Suppressor macrophage treated with lipopolysaccharide for 1 hour (primary cell): ENCODE measurements at regions not wholly inside any gene's neighbourhood (a gene's known extent, or its start where the extent isn't known, plus 50 kb on each side); places are given as distances from the start of the nearest gene placed in this dataset.

Experiments used
- DNase-seq, 3 donors: peaks; one replicate each; pipeline ENCODE4 v3.0.0-alpha.2; 2020 to 2022

- peak; percentile 29 to 60 (median 36) for DNase-seq
Observed at GRCh38 chr3:182710557-182711157, 82.6 kb upstream of the ATP11B start.

- no peak for DNase-seq
Observed at GRCh38 chr3:182711261-182711683, 82.0 kb upstream of the ATP11B start.

- DNase-seq, result no peak
Observed at GRCh38 chr3:182711853-182712252, 81.5 kb upstream of the ATP11B start.

GRCh38 chr3:182713111-182713510 is 80.2 kb upstream of the ATP11B start:
- no peak for DNase-seq

GRCh38 chr3:182713743-182714517 is 79.4 kb upstream of the ATP11B start:
- peak; percentile 56 to 83 (median 75) for DNase-seq

GRCh38 chr3:182715006-182715405 is 78.3 kb upstream of the ATP11B start:
- DNase-seq, result no peak

- DNase-seq, result no peak
Observed at GRCh38 chr3:182716114-182716688, 77.1 kb upstream of the ATP11B start.

GRCh38 chr3:182717216-182717615 is 76.1 kb upstream of the ATP11B start:
- no peak for DNase-seq

GRCh38 chr3:182722907-182723306 is 70.4 kb upstream of the ATP11B start:
- DNase-seq, result no peak

- no peak for DNase-seq
Observed at GRCh38 chr3:182723596-182723995, 69.7 kb upstream of the ATP11B start.

- DNase-seq, result no peak
Observed at GRCh38 chr3:182725372-182726251, 67.7 kb upstream of the ATP11B start.

- no peak for DNase-seq
Observed at GRCh38 chr3:182726258-182727142, 66.8 kb upstream of the ATP11B start.

GRCh38 chr3:182728238-182728637 is 65.1 kb upstream of the ATP11B start:
- no peak for DNase-seq

GRCh38 chr3:182729903-182730674 is 63.2 kb upstream of the ATP11B start:
- DNase-seq, result peak in 1 of 3 donors; percentile 28

- no peak for DNase-seq
Observed at GRCh38 chr3:182730675-182731042, 62.6 kb upstream of the ATP11B start.

- no peak for DNase-seq
Observed at GRCh38 chr3:182731764-182732163, 61.5 kb upstream of the ATP11B start.

- DNase-seq, result no peak
Observed at GRCh38 chr3:182732232-182733015, 60.9 kb upstream of the ATP11B start.

- no peak for DNase-seq
Observed at GRCh38 chr3:182735672-182736071, 57.6 kb upstream of the ATP11B start.

- no peak for DNase-seq
Observed at GRCh38 chr3:182737825-182738224, 55.5 kb upstream of the ATP11B start.
